NCI-H1417 treated with DMSO at 0.1 percent for 48 hours (cell line): ENCODE measurements at regions not wholly inside any gene's neighbourhood (a gene's known extent, or its start where the extent isn't known, plus 50 kb on each side); places are given as distances from the start of the nearest gene placed in this dataset.

ENCODE experiments used
- DNase-seq: peaks from one replicate; lab custom pipeline; 2025; lab: John Stamatoyannopoulos, UW

GRCh38 chr2:152875701-152876695 is 157.6 kb downstream of the ARL6IP6 start:
- DNase-seq: no peak

GRCh38 chr2:152874955-152875354 is 156.5 kb downstream of the ARL6IP6 start:
- no peak for DNase-seq

GRCh38 chr2:152870239-152870638 is 151.8 kb downstream of the ARL6IP6 start:
- no peak for DNase-seq

GRCh38 chr2:152867397-152867796 is 149.0 kb downstream of the ARL6IP6 start:
- no peak for DNase-seq

GRCh38 chr2:152864601-152865149 is 146.3 kb downstream of the ARL6IP6 start:
- no peak for DNase-seq

- no peak for DNase-seq
These were observed 145.4 kb downstream of the ARL6IP6 start for GRCh38 chr2:152863826-152864225.

GRCh38 chr2:152861349-152861942 is 143.0 kb downstream of the ARL6IP6 start:
- DNase-seq: no peak

GRCh38 chr2:152858594-152859265 is 140.3 kb downstream of the ARL6IP6 start:
- DNase-seq: no peak

- DNase-seq: no peak
These were observed 128.5 kb downstream of the ARL6IP6 start for GRCh38 chr2:152846697-152847470.

- DNase-seq: no peak
These were observed 117.3 kb downstream of the ARL6IP6 start for GRCh38 chr2:152835674-152836073.

- DNase-seq: no peak
These were observed 109.5 kb downstream of the ARL6IP6 start for GRCh38 chr2:152827944-152828343.

- no peak for DNase-seq
These were observed 108.3 kb downstream of the ARL6IP6 start for GRCh38 chr2:152826581-152827279.

- DNase-seq: no peak
These were observed 107.4 kb downstream of the ARL6IP6 start for GRCh38 chr2:152825834-152826233.

- DNase-seq: no peak
These were observed 105.5 kb downstream of the ARL6IP6 start for GRCh38 chr2:152823905-152824304.

- DNase-seq: no peak
These were observed 104.3 kb downstream of the ARL6IP6 start for GRCh38 chr2:152822676-152823075.

GRCh38 chr2:152820048-152820447 is 101.6 kb downstream of the ARL6IP6 start:
- DNase-seq: no peak

- DNase-seq: no peak
These were observed 97.3 kb downstream of the ARL6IP6 start for GRCh38 chr2:152815634-152816257.

- DNase-seq: no peak
These were observed 96.1 kb downstream of the ARL6IP6 start for GRCh38 chr2:152814475-152815030.

- no peak for DNase-seq
These were observed 94.9 kb downstream of the ARL6IP6 start for GRCh38 chr2:152813351-152813750.
